ENCODE measurements at regions not wholly inside any gene's neighbourhood (a gene's known extent, or its start where the extent isn't known, plus 50 kb on each side); places are given as distances from the start of the nearest gene placed in this dataset.
"Not testable (repeated sequence)": the region's sequence is repeated elsewhere in the genome, so short reads cannot be mapped to it uniquely, and the experiment has no call there.

DNA sequence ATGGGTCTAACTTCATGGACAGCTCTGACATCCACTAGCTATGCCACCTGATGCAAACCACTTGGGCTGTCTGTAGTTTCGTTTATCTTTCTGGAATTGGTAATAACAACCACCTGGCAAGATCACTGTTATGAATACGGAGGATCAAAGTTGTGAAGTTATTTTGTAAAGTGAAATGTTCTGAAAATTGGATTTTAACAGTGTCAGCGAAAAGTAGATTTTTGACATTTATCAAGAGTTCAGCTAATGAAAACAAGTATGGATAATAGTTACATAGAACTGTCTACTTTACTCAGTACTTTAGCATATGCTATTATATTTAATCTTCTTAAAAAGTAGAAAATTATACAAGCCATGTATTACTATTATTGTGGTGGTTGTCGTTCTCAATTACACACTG lies 813.8 kb downstream of the RNF144A start:
- no peak for DNase-seq

GRCh38 chr2:7732497-7732896 lies 815.3 kb downstream of the RNF144A start:
- no peak for DNase-seq

GRCh38 chr2:7736646-7737305 lies 819.6 kb downstream of the RNF144A start:
- DNase-seq, result no peak

- no peak for DNase-seq
These were observed 821.4 kb downstream of the RNF144A start for GRCh38 chr2:7738596-7738995.

DNA sequence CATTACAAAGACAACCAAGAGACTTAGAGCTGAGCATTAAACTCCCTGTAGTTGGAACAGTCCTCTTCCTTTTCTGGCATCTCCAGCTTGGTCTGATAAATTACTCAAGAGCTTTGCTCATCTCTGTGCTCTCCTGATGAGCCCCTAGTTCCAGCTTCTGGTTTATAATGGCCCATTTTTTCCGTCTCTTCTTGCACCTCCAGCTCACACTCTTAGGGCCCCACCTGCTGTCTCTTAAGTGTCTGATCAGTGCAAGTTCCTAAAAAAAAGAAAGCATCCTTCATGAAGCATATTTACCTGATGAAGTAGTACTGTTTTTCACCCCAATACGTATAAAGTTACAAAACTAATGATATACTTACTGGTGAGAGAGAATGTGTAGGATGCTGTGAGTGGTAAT lies 822.9 kb downstream of the RNF144A start:
- DNase-seq, result no peak

GRCh38 chr2:7742301-7742700 lies 825.1 kb downstream of the RNF144A start:
- DNase-seq, result no peak

DNA sequence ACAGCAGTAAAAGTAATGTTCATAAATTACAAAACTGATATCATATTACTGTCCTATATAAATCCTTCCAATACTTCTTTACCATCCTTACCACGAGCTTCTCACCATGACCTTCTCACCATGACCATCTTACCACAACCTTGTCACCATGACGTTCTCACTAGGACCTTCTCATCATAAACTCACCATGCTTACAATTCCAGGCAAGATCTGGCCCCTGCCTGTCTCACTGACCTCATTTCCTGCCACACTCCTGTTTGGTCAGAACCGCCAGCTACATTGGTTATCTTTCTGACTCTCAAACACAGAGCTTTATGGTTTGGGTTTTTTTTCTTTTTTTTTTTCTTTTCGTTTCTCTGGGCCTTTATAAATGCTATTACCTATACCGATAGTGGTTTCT lies 827.6 kb downstream of the RNF144A start:
- peak; percentile 28 for DNase-seq

DNA sequence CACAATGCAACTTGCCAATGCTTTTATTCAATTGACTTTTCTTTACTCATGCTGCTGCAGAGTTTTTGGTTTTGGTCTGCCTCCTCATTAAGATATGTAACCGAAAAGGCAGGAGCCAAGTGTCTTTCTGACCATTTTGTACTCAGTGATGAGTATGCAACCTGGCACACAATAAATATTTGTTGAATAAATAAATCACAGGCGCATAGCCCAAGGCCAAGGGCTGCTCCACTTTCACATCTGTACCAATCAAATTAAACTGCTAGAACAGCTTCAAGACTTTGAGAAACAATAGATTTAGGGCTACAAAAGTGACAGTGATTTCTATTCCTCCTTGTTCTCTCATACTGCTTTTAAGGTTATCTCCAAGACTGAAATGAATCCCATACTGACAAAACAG lies 828.2 kb downstream of the RNF144A start:
- DNase-seq, result no peak

GRCh38 chr2:7748717-7749415 lies 831.7 kb downstream of the RNF144A start:
- DNase-seq, result no peak

GRCh38 chr2:7749895-7750559 lies 832.8 kb downstream of the RNF144A start:
- DNase-seq, result no peak

DNA sequence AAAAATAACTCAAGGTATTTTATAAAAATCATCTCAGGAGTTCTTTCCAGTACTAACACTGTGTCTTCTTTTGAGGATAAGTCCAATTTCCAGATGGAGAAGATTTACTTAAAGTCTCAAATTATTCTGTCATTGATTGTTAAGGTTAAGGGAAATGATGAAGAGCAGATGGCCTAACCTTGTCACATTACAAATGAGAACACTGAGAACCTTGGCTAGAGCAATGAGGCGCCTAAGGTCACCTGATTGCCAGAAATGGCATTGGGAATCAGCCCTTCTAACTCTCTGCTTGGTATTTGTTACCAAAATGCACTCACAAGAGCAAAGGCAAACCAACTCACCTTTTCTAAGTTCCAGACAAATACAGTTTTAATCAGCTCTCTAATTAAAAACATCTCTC lies 835.1 kb downstream of the RNF144A start:
- DNase-seq, result no peak

DNA sequence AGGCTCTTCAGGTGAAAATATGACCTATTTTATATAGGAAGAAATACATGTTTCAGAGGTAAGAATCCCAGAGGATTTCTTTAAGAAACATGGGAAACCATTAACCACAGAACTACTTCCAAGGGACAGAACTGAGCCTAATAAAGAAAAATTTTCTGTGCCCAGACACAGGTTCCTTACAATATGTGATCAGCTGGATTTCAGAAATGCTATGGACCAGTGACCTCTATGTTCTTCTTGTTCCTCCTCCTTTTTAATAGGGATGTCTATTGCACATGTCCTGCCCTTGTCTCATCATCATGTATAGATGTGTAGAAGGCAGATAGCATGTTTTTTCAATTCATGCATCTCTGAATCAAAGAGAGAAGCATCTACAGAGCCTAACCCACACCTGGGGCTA lies 836.6 kb downstream of the RNF144A start:
- no peak for DNase-seq

DNA sequence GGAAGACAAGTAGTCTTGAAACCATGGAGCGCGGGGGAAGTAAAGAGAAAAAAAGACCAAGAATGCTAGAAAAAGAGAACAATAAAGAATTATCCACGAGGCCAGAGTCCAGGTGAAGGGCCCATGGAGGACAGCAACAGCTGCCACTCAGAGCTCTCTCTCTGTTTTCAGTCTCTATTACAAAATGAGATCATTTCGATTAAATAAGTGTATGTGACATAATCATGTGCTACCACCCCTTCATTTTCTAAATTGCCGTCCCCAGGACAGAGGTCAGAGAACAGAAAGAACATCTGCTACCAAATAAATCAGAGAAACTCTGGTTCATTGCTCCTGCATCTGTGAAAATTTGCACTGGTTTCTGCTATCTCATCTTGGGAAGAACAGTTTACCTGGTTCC lies 838.7 kb downstream of the RNF144A start:
- no peak for DNase-seq

DNA sequence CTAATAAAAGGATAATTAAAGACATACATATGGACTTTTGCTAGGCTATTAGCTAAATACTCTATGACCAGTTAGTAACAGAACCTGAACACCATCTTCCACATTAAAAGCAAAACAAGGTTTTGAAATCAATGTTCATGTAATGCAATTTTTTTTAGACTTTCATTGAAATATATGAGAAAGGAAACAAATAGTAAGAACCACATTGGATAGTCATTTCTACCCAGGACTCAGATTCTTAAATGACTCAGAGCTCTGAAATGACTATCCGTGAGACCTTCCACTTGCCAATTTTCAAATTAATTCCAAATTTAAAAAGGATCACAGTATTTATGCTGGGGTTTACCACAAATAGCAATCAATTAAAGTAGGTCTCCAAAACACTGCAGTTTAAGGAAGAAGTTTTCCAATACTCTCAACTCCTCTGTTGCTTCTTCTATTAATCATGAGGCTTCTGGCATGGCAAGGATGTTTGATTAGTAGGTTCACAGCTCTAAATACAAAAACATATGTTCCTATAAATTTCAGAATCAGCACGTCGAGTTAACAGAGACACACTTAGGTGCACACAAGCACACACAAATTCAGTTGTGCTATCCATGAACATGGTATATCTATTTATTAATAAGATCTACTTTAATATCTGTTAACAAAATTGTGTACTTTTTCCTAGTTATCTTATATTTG lies 841.0 kb downstream of the RNF144A start:
- DNase-seq, result no peak

DNA sequence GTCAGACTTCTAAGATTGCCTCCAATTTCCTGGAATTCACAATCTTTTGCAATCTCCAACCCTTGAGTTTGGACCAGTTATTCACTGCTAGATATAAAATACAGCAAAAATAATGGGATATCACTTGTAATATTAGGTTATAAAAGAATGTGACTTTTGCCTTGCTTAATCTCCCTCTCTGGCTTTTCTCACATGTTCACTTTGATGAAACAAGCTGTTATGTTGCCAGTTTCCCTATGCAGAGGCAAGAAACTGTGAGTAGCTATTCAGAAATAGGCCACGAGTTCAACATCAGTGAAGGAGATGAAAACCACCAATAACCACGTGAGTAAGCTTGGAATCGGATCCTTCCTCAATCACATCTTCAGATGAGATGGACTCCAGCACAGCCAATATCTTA lies 842.7 kb downstream of the RNF144A start:
- DNase-seq, result no peak

GRCh38 chr2:7763418-7763817 lies 846.2 kb downstream of the RNF144A start:
- not testable (repeated sequence) for DNase-seq

DNA sequence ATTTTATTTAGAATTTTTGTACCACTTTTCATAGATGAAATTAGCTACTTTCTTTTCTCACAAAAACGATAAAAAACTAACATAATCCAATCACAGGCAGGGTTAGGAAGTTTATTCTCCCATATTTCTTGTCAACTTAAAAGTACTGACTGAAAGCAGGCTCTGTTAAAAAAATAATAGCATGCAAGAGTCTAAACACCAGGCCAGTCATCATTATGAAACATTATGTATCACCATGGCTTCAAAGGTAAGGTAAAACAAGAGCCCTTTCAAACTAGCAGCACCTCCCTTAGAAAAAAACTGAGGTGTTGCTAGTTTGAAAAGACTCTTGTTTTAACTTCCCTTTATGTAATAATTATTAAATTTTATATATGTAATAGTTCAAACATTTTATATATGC lies 848.0 kb downstream of the RNF144A start:
- no peak for DNase-seq

DNA sequence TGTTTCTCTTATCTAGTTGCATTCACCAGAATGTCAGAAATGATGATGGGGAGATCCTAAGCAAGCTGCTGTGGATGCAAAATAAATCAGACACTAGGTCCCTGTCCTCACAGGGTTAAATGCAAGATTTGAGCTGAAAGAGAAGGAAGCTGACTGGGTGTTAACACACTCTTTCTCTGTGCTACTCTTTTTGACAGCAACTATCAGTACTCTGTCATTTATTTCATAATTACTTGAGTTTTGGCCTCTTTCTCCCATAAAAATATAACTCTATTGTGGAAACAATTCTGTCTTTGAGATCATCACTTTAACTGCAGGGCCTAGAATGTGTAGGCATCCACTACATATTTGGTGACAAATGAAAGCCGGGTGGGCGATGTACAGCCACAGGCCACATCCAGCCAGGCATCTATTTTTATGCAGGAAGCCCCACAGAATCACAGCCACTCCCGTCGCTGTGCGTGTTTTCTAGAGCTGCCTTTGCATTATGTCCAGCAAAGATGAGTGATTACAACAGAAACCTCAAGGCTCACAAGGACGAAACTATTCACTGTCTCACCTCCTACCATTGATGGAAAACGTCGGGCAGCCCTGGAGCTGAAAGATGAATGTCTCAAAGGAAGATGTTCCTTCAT lies 849.0 kb downstream of the RNF144A start:
- DNase-seq, result no peak

- no peak for DNase-seq
These were observed 849.9 kb downstream of the RNF144A start for GRCh38 chr2:7766978-7767565.

GRCh38 chr2:7767902-7768301 lies 850.7 kb downstream of the RNF144A start:
- no peak for DNase-seq

GRCh38 chr2:7771781-7772180 lies 854.6 kb downstream of the RNF144A start:
- DNase-seq, result no peak
